Right lung (tissue), 2 donors: ENCODE measurements at regions not wholly inside any gene's neighbourhood (a gene's known extent, or its start where the extent isn't known, plus 50 kb on each side); places are given as distances from the start of the nearest gene placed in this dataset.

Experiments used
- DNase-seq, 2 donors: peaks; one replicate each; pipeline ENCODE4 v3.0.0-alpha.2; 2013

GRCh38 chr9:13596383-13596970 lies 317.0 kb upstream of the MPDZ start:
- DNase-seq: no peak

- DNase-seq: no peak
These were observed 311.5 kb upstream of the MPDZ start for GRCh38 chr9:13590996-13591395.

- DNase-seq: no peak
These were observed 309.7 kb upstream of the MPDZ start for GRCh38 chr9:13589034-13589737.

- DNase-seq: peak; percentile 94 to 96
These were observed 308.9 kb upstream of the MPDZ start for GRCh38 chr9:13588151-13589033.

GRCh38 chr9:13587571-13587970 lies 308.1 kb upstream of the MPDZ start:
- DNase-seq: no peak

- DNase-seq: peak in 1 of 2 donors; percentile 17
These were observed 307.3 kb upstream of the MPDZ start for GRCh38 chr9:13586587-13587374.

GRCh38 chr9:13580760-13581159 lies 301.3 kb upstream of the MPDZ start:
- DNase-seq: no peak

GRCh38 chr9:13580131-13580530 lies 300.6 kb upstream of the MPDZ start:
- DNase-seq: no peak

- DNase-seq: no peak
These were observed 296.6 kb upstream of the MPDZ start for GRCh38 chr9:13576101-13576500.

- DNase-seq: no peak
These were observed 296.1 kb upstream of the MPDZ start for GRCh38 chr9:13575558-13575957.

- peak; percentile 48 to 72 for DNase-seq
These were observed 290.8 kb upstream of the MPDZ start for GRCh38 chr9:13570068-13570974.

- DNase-seq: no peak
These were observed 290.1 kb upstream of the MPDZ start for GRCh38 chr9:13569602-13570067.

- peak in 1 of 2 donors; percentile 19 for DNase-seq
These were observed 289.5 kb upstream of the MPDZ start for GRCh38 chr9:13568841-13569601.

GRCh38 chr9:13568405-13568804 lies 288.9 kb upstream of the MPDZ start:
- DNase-seq: peak in 1 of 2 donors; percentile 12

- DNase-seq: no peak
These were observed 288.3 kb upstream of the MPDZ start for GRCh38 chr9:13567833-13568232.

GRCh38 chr9:13557746-13558145 lies 278.3 kb upstream of the MPDZ start:
- DNase-seq: no peak

GRCh38 chr9:13556656-13557055 lies 277.2 kb upstream of the MPDZ start:
- DNase-seq: no peak

- DNase-seq: no peak
These were observed 276.6 kb upstream of the MPDZ start for GRCh38 chr9:13555989-13556500.

GRCh38 chr9:13555516-13555915 lies 276.0 kb upstream of the MPDZ start:
- no peak for DNase-seq

GRCh38 chr9:13554626-13555025 lies 275.1 kb upstream of the MPDZ start:
- DNase-seq: no peak
